ENCODE measurements at regions not wholly inside any gene's neighbourhood (a gene's known extent, or its start where the extent isn't known, plus 50 kb on each side); places are given as distances from the start of the nearest gene placed in this dataset.
"Not testable (repeated sequence)": the region's sequence is repeated elsewhere in the genome, so short reads cannot be mapped to it uniquely, and the experiment has no call there.

- TF ChIP-seq POLR2A (IDR thresholded peaks at IDR 0.05; ENCODE audit: low read depth, low read length) (no peak), POLR2AphosphoS5 (IDR thresholded peaks at IDR 0.05; ENCODE audit: low read depth, low read length) (no peak), TAF1 (IDR thresholded peaks at IDR 0.05; ENCODE audit: borderline replicate concordance, low read depth, low read length) (no peak)
- DNase-seq (ENCODE audit: insufficient read length) (no peak), FAIRE-seq (no peak)
Measured at GRCh38 chr3:182519569-182519968, 273.7 kb upstream of the ATP11B start.

- no peak for TF ChIP-seq TAF1 (IDR thresholded peaks at IDR 0.05; ENCODE audit: borderline replicate concordance, low read depth, low read length)
- no peak for TF ChIP-seq POLR2A (IDR thresholded peaks at IDR 0.05; ENCODE audit: low read depth, low read length)
- no peak for TF ChIP-seq POLR2AphosphoS5 (IDR thresholded peaks at IDR 0.05; ENCODE audit: low read depth, low read length)
- DNase-seq (ENCODE audit: insufficient read length) = no peak
- FAIRE-seq = peak; percentile 17
Measured at GRCh38 chr3:182521339-182521738, 272.0 kb upstream of the ATP11B start.

- FAIRE-seq; DNase-seq (ENCODE audit: insufficient read length): not testable (repeated sequence)
Measured at GRCh38 chr3:182523424-182523823, 269.9 kb upstream of the ATP11B start.

DNA sequence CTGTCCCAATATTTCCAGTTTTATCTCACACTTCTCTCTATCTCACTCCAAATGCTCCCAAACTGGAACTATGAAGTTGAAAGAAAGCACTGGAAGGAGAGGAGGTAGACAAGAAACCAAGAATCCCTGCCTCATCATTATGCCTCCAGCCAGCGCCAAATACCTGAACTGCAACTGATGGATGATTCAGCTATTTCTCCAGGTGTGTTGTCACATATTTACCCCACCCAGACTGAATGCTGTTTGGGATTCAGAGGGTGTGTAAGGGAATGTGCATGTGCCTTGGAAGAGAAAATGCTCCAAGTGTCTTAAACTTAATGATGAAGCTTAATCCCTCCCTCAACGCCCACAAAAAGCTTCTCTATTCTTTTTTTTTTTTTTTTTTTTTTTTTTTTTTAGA, 269.5 kb upstream of the ATP11B start:
- DNase-seq (ENCODE audit: insufficient read length) = no peak
- TF ChIP-seq POLR2AphosphoS5 (IDR thresholded peaks at IDR 0.05; ENCODE audit: low read depth, low read length) = no peak
- TF ChIP-seq POLR2A (IDR thresholded peaks at IDR 0.05; ENCODE audit: low read depth, low read length) = no peak
- no peak for TF ChIP-seq TAF1 (IDR thresholded peaks at IDR 0.05; ENCODE audit: borderline replicate concordance, low read depth, low read length)
- no peak for FAIRE-seq

- FAIRE-seq (no peak), DNase-seq (ENCODE audit: insufficient read length) (no peak)
- no peak for TF ChIP-seq POLR2AphosphoS5 (IDR thresholded peaks at IDR 0.05; ENCODE audit: low read depth, low read length)
- no peak for TF ChIP-seq POLR2A (IDR thresholded peaks at IDR 0.05; ENCODE audit: low read depth, low read length)
- TF ChIP-seq TAF1 (IDR thresholded peaks at IDR 0.05; ENCODE audit: borderline replicate concordance, low read depth, low read length) = no peak
Measured at GRCh38 chr3:182524711-182525401, 268.4 kb upstream of the ATP11B start.

DNA sequence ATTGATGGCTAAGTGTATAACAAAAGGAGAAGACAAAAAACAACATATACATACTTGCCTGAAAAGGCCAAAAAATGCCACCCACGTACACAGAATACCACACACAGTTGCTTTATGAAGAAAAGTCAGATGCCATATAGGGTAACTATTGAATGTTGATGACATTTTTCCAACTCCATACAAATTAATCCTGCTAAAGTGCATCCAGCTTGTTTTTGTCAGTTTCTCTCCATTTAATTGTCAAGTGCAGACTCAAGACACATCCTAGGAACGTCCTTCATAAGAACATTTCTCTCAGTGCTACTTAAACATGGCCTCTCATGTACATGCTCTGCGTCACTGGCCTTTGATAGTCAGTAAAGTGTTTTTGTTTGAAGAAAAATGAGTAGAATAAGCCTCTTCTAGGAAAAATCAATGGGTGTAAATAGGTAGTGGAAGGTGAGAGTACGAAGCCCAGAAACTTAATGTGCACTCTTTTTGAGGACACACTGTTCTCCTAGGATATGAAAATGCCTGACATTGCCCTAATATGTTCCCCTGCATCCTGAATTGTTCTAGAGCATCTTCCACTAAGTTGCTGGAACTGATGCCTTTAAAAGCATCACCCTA, 267.4 kb upstream of the ATP11B start:
- no peak for TF ChIP-seq TAF1 (IDR thresholded peaks at IDR 0.05; ENCODE audit: borderline replicate concordance, low read depth, low read length)
- TF ChIP-seq POLR2A (IDR thresholded peaks at IDR 0.05; ENCODE audit: low read depth, low read length) = no peak
- TF ChIP-seq POLR2AphosphoS5 (IDR thresholded peaks at IDR 0.05; ENCODE audit: low read depth, low read length) = no peak
- DNase-seq (ENCODE audit: insufficient read length) (no peak), FAIRE-seq (no peak)

DNA sequence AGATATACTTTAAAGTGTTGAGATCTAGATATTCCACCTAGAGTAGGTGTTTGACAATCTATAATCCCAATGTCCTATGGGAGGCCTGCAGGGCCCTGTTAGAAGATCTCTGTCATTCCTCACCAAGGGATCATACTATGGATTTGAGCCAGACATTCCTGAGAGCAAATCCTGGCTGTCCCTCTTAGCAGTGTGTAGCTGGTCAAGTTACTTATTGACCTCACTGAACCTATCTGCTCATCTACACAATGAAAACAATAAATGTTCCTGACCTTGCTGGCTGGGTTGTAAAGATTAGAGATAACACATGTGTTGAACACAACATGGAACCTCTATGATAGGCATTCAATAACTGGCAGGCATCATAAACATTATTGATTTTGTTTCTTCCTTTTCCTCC, 265.6 kb upstream of the ATP11B start:
- DNase-seq (ENCODE audit: insufficient read length) (no peak), FAIRE-seq (peak; percentile 46)
- TF ChIP-seq POLR2AphosphoS5 (IDR thresholded peaks at IDR 0.05; ENCODE audit: low read depth, low read length) (no peak), POLR2A (IDR thresholded peaks at IDR 0.05; ENCODE audit: low read depth, low read length) (no peak), TAF1 (IDR thresholded peaks at IDR 0.05; ENCODE audit: borderline replicate concordance, low read depth, low read length) (no peak)

GRCh38 chr3:182530316-182530715, 263.0 kb upstream of the ATP11B start:
- FAIRE-seq = no peak
- DNase-seq (ENCODE audit: insufficient read length) = no peak
- no peak for TF ChIP-seq TAF1 (IDR thresholded peaks at IDR 0.05; ENCODE audit: borderline replicate concordance, low read depth, low read length)
- TF ChIP-seq POLR2A (IDR thresholded peaks at IDR 0.05; ENCODE audit: low read depth, low read length) = no peak
- no peak for TF ChIP-seq POLR2AphosphoS5 (IDR thresholded peaks at IDR 0.05; ENCODE audit: low read depth, low read length)

DNA sequence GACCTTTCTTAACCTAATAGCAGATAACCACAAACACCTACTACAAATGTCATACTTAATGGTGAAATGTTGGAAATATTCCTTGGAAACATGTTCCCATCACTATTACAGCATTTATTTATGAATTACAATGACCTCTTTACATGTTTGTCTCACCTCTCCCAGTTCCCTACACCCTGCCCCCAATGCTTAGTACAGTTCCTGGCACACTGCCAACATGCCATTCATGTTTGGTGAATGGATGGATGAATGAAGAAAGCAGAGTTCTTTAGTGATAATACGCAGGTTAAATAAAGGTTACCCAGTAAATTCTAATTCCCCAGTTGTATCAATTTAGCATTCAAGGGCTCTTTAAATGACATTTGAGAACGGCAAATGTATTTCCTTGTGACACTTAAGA, 259.9 kb upstream of the ATP11B start:
- TF ChIP-seq POLR2A (IDR thresholded peaks at IDR 0.05; ENCODE audit: low read depth, low read length) (no peak), POLR2AphosphoS5 (IDR thresholded peaks at IDR 0.05; ENCODE audit: low read depth, low read length) (no peak), TAF1 (IDR thresholded peaks at IDR 0.05; ENCODE audit: borderline replicate concordance, low read depth, low read length) (no peak)
- FAIRE-seq (no peak), DNase-seq (ENCODE audit: insufficient read length) (no peak)

DNA sequence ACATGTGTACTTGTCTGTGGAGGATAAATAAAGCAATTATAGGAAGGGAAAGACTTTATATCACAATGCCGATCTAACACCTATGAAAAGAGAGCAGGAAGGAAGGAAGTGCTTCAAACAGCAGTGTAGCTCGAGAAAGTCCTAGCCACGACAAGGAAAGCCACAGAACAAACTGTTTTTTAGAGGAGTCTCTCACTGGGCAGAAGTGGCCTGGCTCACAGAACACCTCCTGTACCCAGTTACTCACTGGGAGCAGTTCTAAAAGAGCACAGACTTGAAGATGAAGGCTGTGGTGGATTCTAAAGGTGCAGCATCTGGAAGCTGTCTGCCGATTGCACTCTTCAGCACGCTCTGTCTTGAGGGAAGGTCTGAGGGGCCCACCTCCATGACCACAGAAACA, 248.8 kb upstream of the ATP11B start:
- DNase-seq (ENCODE audit: insufficient read length) (no peak), FAIRE-seq (no peak)
- TF ChIP-seq POLR2AphosphoS5 (IDR thresholded peaks at IDR 0.05; ENCODE audit: low read depth, low read length) (no peak), POLR2A (IDR thresholded peaks at IDR 0.05; ENCODE audit: low read depth, low read length) (no peak), TAF1 (IDR thresholded peaks at IDR 0.05; ENCODE audit: borderline replicate concordance, low read depth, low read length) (no peak)

GRCh38 chr3:182562274-182562673, 231.0 kb upstream of the ATP11B start:
- FAIRE-seq (no peak), DNase-seq (ENCODE audit: insufficient read length) (no peak)
- TF ChIP-seq POLR2A (IDR thresholded peaks at IDR 0.05; ENCODE audit: low read depth, low read length) = no peak
- TF ChIP-seq TAF1 (IDR thresholded peaks at IDR 0.05; ENCODE audit: borderline replicate concordance, low read depth, low read length) = no peak
- TF ChIP-seq POLR2AphosphoS5 (IDR thresholded peaks at IDR 0.05; ENCODE audit: low read depth, low read length) = no peak

Measured in GM12892 (cell line).